ENCODE measurements at regions not wholly inside any gene's neighbourhood (a gene's known extent, or its start where the extent isn't known, plus 50 kb on each side); places are given as distances from the start of the nearest gene placed in this dataset.

GRCh38 chr6:140029551-140029950 lies 655.1 kb upstream of the CITED2 start:
- no peaks in the 10 kb centered on the region for H3K27me3 Mint-ChIP-seq (ENCODE audit: insufficient read depth)
- WGBS, 2 experiments (ENCODE audit: insufficient coverage in 1 of 2, insufficient read length in 1 of 2) = 80 to 86% methylated on average over 2 to 3 of the region's 3 CpGs
- no peak overlapping the region for H3K4me3 Mint-ChIP-seq
- Histone ChIP-seq H3K36me3 (ENCODE audit: control insufficient read depth, insufficient read depth, low read length) (no peaks in the 10 kb centered on the region), H3K4me3 (ENCODE audit: low read length) (no peak overlapping the region), H3K27me3 (ENCODE audit: control insufficient read depth, insufficient read depth, low read length, poor library complexity, severe bottlenecking) (no peaks in the 10 kb centered on the region), H3K4me1 (ENCODE audit: control insufficient read depth, insufficient read depth, low read length) (no peaks in the 10 kb centered on the region), H3K9ac (ENCODE audit: extremely low read depth, low read length, poor library complexity, severe bottlenecking) (no peak overlapping the region), H3K9me3 (ENCODE audit: control insufficient read depth, low read length) (peaks cover 8% of the 10 kb centered on the region), H3K27ac (ENCODE audit: low read depth, low read length) (no peak overlapping the region)
- peaks cover 17% of the 10 kb centered on the region for H3K9me3 Mint-ChIP-seq
- no peaks in the 10 kb centered on the region for H3K36me3 Mint-ChIP-seq (ENCODE audit: low read depth)
- H3K4me1 Mint-ChIP-seq = no peaks in the 10 kb centered on the region
- H3K27ac Mint-ChIP-seq = no peak overlapping the region
- no peak for TF ChIP-seq CTCF (conservative IDR thresholded peaks at IDR 0.05)
- no peak for DNase-seq

DNA sequence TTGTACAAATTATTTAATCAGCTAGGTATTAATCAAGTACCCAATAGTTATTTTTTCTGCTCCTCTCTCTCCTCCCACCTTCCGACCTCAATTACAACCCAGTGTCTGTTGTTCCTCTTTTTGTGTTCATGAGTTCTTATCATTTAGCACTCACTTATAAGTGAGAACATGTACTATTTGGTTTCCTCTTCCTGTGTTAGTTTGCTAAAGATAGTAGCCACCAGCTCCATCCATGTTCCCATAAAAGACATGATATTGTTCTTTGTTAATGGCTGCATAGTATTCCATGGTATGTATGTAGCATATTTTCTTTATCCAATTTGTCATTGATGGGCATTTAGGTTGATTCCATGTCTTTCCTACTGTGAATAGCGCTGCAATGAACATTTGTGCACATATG lies 652.8 kb upstream of the CITED2 start:
- Mint-ChIP-seq H3K4me3 (no peak overlapping the region), H3K27ac (no peak overlapping the region), H3K4me1 (no peaks in the 10 kb centered on the region), H3K9me3 (peaks cover 17% of the 10 kb centered on the region), H3K27me3 (ENCODE audit: insufficient read depth) (no peaks in the 10 kb centered on the region), H3K36me3 (ENCODE audit: low read depth) (no peaks in the 10 kb centered on the region)
- no peak overlapping the region for H3K4me3 ChIP-seq (ENCODE audit: low read length)
- H3K36me3 ChIP-seq (ENCODE audit: control insufficient read depth, insufficient read depth, low read length) = no peaks in the 10 kb centered on the region
- no peaks in the 10 kb centered on the region for H3K4me1 ChIP-seq (ENCODE audit: control insufficient read depth, insufficient read depth, low read length)
- 73% methylated on average over 2 of the region's 2 CpGs; no CpG with 5 or more reads in 1 of the 2 experiments for WGBS, 2 experiments (ENCODE audit: insufficient coverage in 1 of 2, insufficient read length in 1 of 2)
- peaks cover 8% of the 10 kb centered on the region for H3K9me3 ChIP-seq (ENCODE audit: control insufficient read depth, low read length)
- DNase-seq = no peak
- no peak overlapping the region for H3K9ac ChIP-seq (ENCODE audit: extremely low read depth, low read length, poor library complexity, severe bottlenecking)
- no peak for TF ChIP-seq CTCF (conservative IDR thresholded peaks at IDR 0.05)
- H3K27ac ChIP-seq (ENCODE audit: low read depth, low read length) = no peak overlapping the region
- no peaks in the 10 kb centered on the region for H3K27me3 ChIP-seq (ENCODE audit: control insufficient read depth, insufficient read depth, low read length, poor library complexity, severe bottlenecking)

GRCh38 chr6:140026546-140026945 lies 652.1 kb upstream of the CITED2 start:
- no peaks in the 10 kb centered on the region for H3K4me1 ChIP-seq (ENCODE audit: control insufficient read depth, insufficient read depth, low read length)
- no peak for TF ChIP-seq CTCF (conservative IDR thresholded peaks at IDR 0.05)
- H3K4me1 Mint-ChIP-seq = no peaks in the 10 kb centered on the region

More at GRCh38 chr6:140026546-140026945, 652.1 kb upstream of the CITED2 start:
- no peak overlapping the region for H3K4me3 Mint-ChIP-seq
- H3K9me3 Mint-ChIP-seq = peaks cover 19% of the 10 kb centered on the region
- Histone ChIP-seq H3K9me3 (ENCODE audit: control insufficient read depth, low read length) (peaks cover 11% of the 10 kb centered on the region), H3K36me3 (ENCODE audit: control insufficient read depth, insufficient read depth, low read length) (no peaks in the 10 kb centered on the region), H3K9ac (ENCODE audit: extremely low read depth, low read length, poor library complexity, severe bottlenecking) (no peak overlapping the region), H3K4me3 (ENCODE audit: low read length) (no peak overlapping the region), H3K27ac (ENCODE audit: low read depth, low read length) (no peak overlapping the region), H3K27me3 (ENCODE audit: control insufficient read depth, insufficient read depth, low read length, poor library complexity, severe bottlenecking) (no peaks in the 10 kb centered on the region)
- no peaks in the 10 kb centered on the region for H3K36me3 Mint-ChIP-seq (ENCODE audit: low read depth)
- no peaks in the 10 kb centered on the region for H3K27me3 Mint-ChIP-seq (ENCODE audit: insufficient read depth)
- DNase-seq = no peak
- no peak overlapping the region for H3K27ac Mint-ChIP-seq

All from endodermal cell (in vitro differentiated cells).